AG09309 (cell line): ENCODE measurements at regions not wholly inside any gene's neighbourhood (a gene's known extent, or its start where the extent isn't known, plus 50 kb on each side); places are given as distances from the start of the nearest gene placed in this dataset.

Experiments used
- DNase-seq: peaks from one replicate; pipeline ENCODE4 v3.0.0-alpha.2; 2010; ENCODE audit warnings: low read depth
- H3K4me3 ChIP-seq: 2 replicates; pipeline ENCODE4 v1.5.1; 2011; ENCODE audit warnings: mild to moderate bottlenecking, low read depth, low read length, moderate library complexity; ENCODE audit not compliant: control insufficient read depth
- CTCF ChIP-seq: IDR thresholded peaks from 2 replicates; pipeline ENCODE4 v1.5.1; 2011; ENCODE audit warnings: mild to moderate bottlenecking, low read depth, low read length, inconsistent platforms; ENCODE audit not compliant: insufficient read depth, control insufficient read depth; ENCODE audit errors: missing control alignments

GRCh38 chr2:220446106-220446712 lies 818.8 kb downstream of the SLC4A3 start:
- H3K4me3 ChIP-seq: no peak overlapping the region
- no peak for TF ChIP-seq CTCF
- no peak for DNase-seq

- DNase-seq: no peak
- TF ChIP-seq CTCF: no peak
- H3K4me3 ChIP-seq: no peak overlapping the region
Measured at GRCh38 chr2:220450846-220451245, 823.4 kb downstream of the SLC4A3 start.

- DNase-seq: no peak
- no peak for TF ChIP-seq CTCF
- no peak overlapping the region for H3K4me3 ChIP-seq
Measured at GRCh38 chr2:220451438-220451837, 824.0 kb downstream of the SLC4A3 start.

GRCh38 chr2:220452561-220452960 lies 825.1 kb downstream of the SLC4A3 start:
- TF ChIP-seq CTCF: no peak
- H3K4me3 ChIP-seq: no peak overlapping the region
- no peak for DNase-seq

GRCh38 chr2:220455351-220455990 lies 828.0 kb downstream of the SLC4A3 start:
- no peak for TF ChIP-seq CTCF
- no peak overlapping the region for H3K4me3 ChIP-seq
- peak; percentile 70 for DNase-seq

GRCh38 chr2:220458051-220458450 lies 830.6 kb downstream of the SLC4A3 start:
- no peak overlapping the region for H3K4me3 ChIP-seq
- TF ChIP-seq CTCF: no peak
- DNase-seq: no peak
